ENCODE measurements at regions not wholly inside any gene's neighbourhood (a gene's known extent, or its start where the extent isn't known, plus 50 kb on each side); places are given as distances from the start of the nearest gene placed in this dataset.

GRCh38 chr2:125853626-125854025 lies 802.3 kb upstream of the GYPC start:
- ATAC-seq (no peak), DNase-seq (no peak)
- H3K4me3 ChIP-seq = no peak overlapping the region
- H3K27ac ChIP-seq = no peak overlapping the region
- no peak for TF ChIP-seq CTCF (IDR thresholded peaks at IDR 0.05)
- H3K9me3 ChIP-seq = peaks cover 0 to 12% (median 0%) of the 10 kb centered on the region in 11 donors
- peaks cover 0 to 12% (median 0%) of the 10 kb centered on the region in 7 donors for H3K27me3 ChIP-seq
- H3K36me3 ChIP-seq = no peaks in the 10 kb centered on the region
- H3K4me1 ChIP-seq = no peaks in the 10 kb centered on the region
- WGBS, 2 donors = 61 to 71% methylated on average over 4 of the region's 4 CpGs
- intact Hi-C loops (cut with DNase I) = no loop called here

DNA sequence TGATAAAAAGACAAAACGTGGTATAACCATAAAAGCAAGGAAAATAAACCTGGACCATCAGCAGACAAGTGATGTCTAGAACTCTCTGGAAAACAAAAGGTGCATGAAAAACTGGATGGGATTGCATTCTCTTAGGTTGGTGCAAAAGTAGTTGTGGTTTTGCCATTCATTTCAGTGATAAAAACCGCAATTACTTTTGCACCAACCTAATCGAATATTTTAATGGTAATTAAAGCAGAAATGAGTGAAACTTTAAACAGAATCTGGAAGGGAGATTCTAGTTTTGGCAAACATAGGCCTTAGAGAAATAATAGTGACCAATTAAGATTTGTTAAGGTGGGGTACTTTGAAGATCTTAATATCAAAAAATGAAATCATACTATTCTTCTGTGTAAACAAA lies 800.8 kb upstream of the GYPC start:
- Histone ChIP-seq H3K36me3 (no peaks in the 10 kb centered on the region), H3K4me1 (no peaks in the 10 kb centered on the region), H3K9me3 (peaks cover 0 to 5% (median 0%) of the 10 kb centered on the region in 11 donors), H3K27ac (no peak overlapping the region), H3K27me3 (peaks cover 0 to 12% (median 0%) of the 10 kb centered on the region in 7 donors), H3K4me3 (no peak overlapping the region)
- ATAC-seq (no peak), DNase-seq (no peak)
- TF ChIP-seq CTCF (IDR thresholded peaks at IDR 0.05) = no peak
- intact Hi-C loops (cut with DNase I) = no loop called here
- WGBS, 2 donors = 66 to 72% methylated on average over 3 of the region's 3 CpGs

GRCh38 chr2:125857971-125858794 lies 797.8 kb upstream of the GYPC start:
- H3K9me3 ChIP-seq = peaks cover 0 to 2% (median 0%) of the 10 kb centered on the region in 11 donors
- H3K27ac ChIP-seq = no peak overlapping the region
- TF ChIP-seq CTCF (IDR thresholded peaks at IDR 0.05) = no peak
- DNase-seq = no peak
- H3K27me3 ChIP-seq = peaks cover 0 to 11% (median 0%) of the 10 kb centered on the region in 7 donors
- no peak for ATAC-seq
- no peaks in the 10 kb centered on the region for H3K4me1 ChIP-seq
- intact Hi-C loops (cut with DNase I) = no loop called here
- no peaks in the 10 kb centered on the region for H3K36me3 ChIP-seq
- H3K4me3 ChIP-seq = no peak overlapping the region
- WGBS, 2 donors = 79 to 82% methylated on average over 8 of the region's 8 CpGs

DNA sequence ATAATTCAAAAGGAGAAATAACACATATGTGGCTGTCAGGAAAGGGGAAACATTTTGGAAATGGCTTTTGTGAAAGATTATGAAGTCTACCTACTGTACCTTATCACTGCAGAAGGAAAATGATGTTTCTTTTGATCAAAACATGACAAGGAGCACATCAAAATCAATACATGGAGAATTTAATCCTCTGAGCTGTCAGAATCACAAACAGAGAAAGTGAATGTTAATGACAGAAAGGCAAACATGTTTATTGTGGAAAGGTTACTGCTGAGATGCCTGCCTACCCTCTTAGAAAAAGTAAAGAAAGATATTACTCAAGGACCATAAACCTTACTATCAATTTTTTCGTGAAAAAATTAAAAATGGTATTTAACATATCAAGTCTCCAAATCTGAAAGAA lies 794.5 kb upstream of the GYPC start:
- Histone ChIP-seq H3K4me1 (no peaks in the 10 kb centered on the region), H3K27ac (no peak overlapping the region), H3K36me3 (no peaks in the 10 kb centered on the region), H3K9me3 (no peaks in the 10 kb centered on the region), H3K4me3 (no peak overlapping the region), H3K27me3 (no peaks in the 10 kb centered on the region)
- DNase-seq (no peak), ATAC-seq (no peak)
- TF ChIP-seq CTCF (IDR thresholded peaks at IDR 0.05) = no peak
- WGBS, 2 donors = 80 to 91% methylated on average over 1 of the region's 1 CpG
- intact Hi-C loops (cut with DNase I) = no loop called here
